ENCODE measurements at regions not wholly inside any gene's neighbourhood (a gene's known extent, or its start where the extent isn't known, plus 50 kb on each side); places are given as distances from the start of the nearest gene placed in this dataset.

DNA sequence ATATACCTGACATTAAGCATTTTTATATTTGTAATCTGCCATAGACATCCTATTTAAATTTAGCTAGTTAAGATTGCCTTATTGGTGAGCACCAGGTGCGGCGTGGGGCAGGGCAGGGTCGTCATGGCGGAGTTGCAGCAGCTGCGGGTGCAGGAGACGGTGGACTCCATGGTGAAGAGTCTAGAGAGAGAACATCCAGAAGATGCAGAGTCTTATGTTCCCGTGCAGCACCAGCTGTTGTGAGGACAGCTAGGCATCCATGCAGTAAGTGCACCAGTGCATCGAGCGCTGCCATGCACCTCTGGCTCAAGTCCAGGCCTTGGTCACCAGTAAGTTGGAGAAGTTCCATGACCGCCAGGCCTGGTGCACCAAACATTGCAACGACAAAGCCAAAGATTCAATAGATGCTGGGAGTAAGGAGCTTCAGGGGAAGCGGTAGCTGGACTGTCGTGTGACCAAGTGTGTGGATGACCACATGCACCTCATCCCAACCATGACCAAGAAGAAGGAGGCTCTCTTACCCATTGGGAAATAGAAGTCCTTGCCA lies 586.2 kb downstream of the CD109 start:
- DNase-seq (ENCODE audit: extremely low read depth in 1 of 4, low spot score in 3 of 4), result no peak
- intact Hi-C loops (cut with micrococcal nuclease), result no loop called here
- H3K4me3 ChIP-seq, result no peak overlapping the region
- H3K9me1 ChIP-seq (ENCODE audit: control insufficient read depth, insufficient read depth, low read length), result no peaks in the 10 kb centered on the region
- POLR2A ChIA-PET, result no interaction called here
- no peaks in the 10 kb centered on the region for H3K4me1 ChIP-seq (replicated peaks in 1 of 2; ENCODE audit: control insufficient read depth in 2 of 2, insufficient read depth in 2 of 2, low read length in 2 of 2)
- FAIRE-seq, result no peak
- no peaks in the 10 kb centered on the region for H3K9me3 ChIP-seq (replicated peaks; ENCODE audit: control insufficient read depth, insufficient read depth, low read depth, low read length)
- no peaks in the 10 kb centered on the region for H4K20me1 ChIP-seq (replicated peaks; ENCODE audit: control insufficient read depth, insufficient read depth, low read length)
- no peaks in the 10 kb centered on the region for H3K79me2 ChIP-seq (ENCODE audit: control insufficient read depth, insufficient read depth, low read length)
- no peak overlapping the region for H3K9ac ChIP-seq (ENCODE audit: insufficient read depth in 1 of 2, low read depth in 2 of 2, low read length in 2 of 2)
- no TSS peak for BruUV-seq (replicated peaks)
- WGBS (ENCODE audit: insufficient coverage, low coverage, missing lambda C conversion rate), result 1% methylated on average over 13 of the region's 13 CpGs
- no peaks in the 10 kb centered on the region for H3K27me3 ChIP-seq (ENCODE audit: control insufficient read depth in 2 of 2, insufficient read depth in 2 of 2, low read length in 2 of 2)
- no peak overlapping the region for H3K4me2 ChIP-seq (ENCODE audit: insufficient read depth, low read length)
- in situ Hi-C loops (cut with MboI), result no loop called here
- H3K36me3 ChIP-seq (ENCODE audit: control insufficient read depth, insufficient read depth, low read length), result no peaks in the 10 kb centered on the region
- CTCF ChIA-PET (ENCODE audit: low intra/inter-chr PET ratio), result no interaction called here
- no peak for ATAC-seq
- H3K27ac ChIP-seq (ENCODE audit: extremely low read depth, low read depth, low read length), result no peak overlapping the region
- no peak overlapping the region for H2AFZ ChIP-seq (ENCODE audit: low read depth, low read length)
- TF ChIP-seq ZNF165 (CRISPR knock-in tag; IDR thresholded peaks at IDR 0.05; ENCODE audit: borderline replicate concordance), result no peak
- no peak for TF ChIP-seq NCOA2 (IDR thresholded peaks at IDR 0.05; ENCODE audit: partially characterized antibody in 2 of 2)
- no peak for TF ChIP-seq KAT7 (CRISPR knock-in tag; IDR thresholded peaks at IDR 0.05; ENCODE audit: borderline replicate concordance)
- no peak for TF ChIP-seq TGIF2 (CRISPR knock-in tag; IDR thresholded peaks at IDR 0.05)
- TF ChIP-seq DMBX1 (CRISPR knock-in tag; IDR thresholded peaks at IDR 0.05; ENCODE audit: borderline replicate concordance), result no peak
- TF ChIP-seq PHF21A (IDR thresholded peaks at IDR 0.05; ENCODE audit: borderline replicate concordance, low read depth), result no peak
- TF ChIP-seq, protein P1, sequence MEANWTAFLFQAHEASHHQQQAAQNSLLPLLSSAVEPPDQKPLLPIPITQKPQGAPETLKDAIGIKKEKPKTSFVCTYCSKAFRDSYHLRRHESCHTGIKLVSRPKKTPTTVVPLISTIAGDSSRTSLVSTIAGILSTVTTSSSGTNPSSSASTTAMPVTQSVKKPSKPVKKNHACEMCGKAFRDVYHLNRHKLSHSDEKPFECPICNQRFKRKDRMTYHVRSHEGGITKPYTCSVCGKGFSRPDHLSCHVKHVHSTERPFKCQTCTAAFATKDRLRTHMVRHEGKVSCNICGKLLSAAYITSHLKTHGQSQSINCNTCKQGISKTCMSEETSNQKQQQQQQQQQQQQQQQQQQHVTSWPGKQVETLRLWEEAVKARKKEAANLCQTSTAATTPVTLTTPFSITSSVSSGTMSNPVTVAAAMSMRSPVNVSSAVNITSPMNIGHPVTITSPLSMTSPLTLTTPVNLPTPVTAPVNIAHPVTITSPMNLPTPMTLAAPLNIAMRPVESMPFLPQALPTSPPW (CRISPR knock-in tag; IDR thresholded peaks at IDR 0.05), result no peak
- TF ChIP-seq ZFP36 (IDR thresholded peaks at IDR 0.05; ENCODE audit: low read depth, low read length, partially characterized antibody), result no peak
- TF ChIP-seq, protein P2, sequence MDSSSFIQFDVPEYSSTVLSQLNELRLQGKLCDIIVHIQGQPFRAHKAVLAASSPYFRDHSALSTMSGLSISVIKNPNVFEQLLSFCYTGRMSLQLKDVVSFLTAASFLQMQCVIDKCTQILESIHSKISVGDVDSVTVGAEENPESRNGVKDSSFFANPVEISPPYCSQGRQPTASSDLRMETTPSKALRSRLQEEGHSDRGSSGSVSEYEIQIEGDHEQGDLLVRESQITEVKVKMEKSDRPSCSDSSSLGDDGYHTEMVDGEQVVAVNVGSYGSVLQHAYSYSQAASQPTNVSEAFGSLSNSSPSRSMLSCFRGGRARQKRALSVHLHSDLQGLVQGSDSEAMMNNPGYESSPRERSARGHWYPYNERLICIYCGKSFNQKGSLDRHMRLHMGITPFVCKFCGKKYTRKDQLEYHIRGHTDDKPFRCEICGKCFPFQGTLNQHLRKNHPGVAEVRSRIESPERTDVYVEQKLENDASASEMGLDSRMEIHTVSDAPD (CRISPR knock-in tag; IDR thresholded peaks at IDR 0.05), result no peak
- TF ChIP-seq, protein P3, sequence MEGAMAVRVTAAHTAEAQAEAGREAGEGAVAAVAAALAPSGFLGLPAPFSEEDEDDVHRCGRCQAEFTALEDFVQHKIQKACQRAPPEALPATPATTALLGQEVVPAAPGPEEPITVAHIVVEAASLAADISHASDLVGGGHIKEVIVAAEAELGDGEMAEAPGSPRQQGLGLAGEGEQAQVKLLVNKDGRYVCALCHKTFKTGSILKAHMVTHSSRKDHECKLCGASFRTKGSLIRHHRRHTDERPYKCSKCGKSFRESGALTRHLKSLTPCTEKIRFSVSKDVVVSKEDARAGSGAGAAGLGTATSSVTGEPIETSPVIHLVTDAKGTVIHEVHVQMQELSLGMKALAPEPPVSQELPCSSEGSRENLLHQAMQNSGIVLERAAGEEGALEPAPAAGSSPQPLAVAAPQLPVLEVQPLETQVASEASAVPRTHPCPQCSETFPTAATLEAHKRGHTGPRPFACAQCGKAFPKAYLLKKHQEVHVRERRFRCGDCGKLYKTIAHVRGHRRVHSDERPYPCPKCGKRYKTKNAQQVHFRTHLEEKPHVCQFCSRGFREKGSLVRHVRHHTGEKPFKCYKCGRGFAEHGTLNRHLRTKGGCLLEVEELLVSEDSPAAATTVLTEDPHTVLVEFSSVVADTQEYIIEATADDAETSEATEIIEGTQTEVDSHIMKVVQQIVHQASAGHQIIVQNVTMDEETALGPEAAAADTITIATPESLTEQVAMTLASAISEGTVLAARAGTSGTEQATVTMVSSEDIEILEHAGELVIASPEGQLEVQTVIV (CRISPR knock-in tag; IDR thresholded peaks at IDR 0.05; ENCODE audit: borderline replicate concordance), result no peak
- TF ChIP-seq EZH2 (IDR thresholded peaks at IDR 0.05; ENCODE audit: borderline replicate concordance, low read depth, low read length), result no peak
- TF ChIP-seq, protein P4, sequence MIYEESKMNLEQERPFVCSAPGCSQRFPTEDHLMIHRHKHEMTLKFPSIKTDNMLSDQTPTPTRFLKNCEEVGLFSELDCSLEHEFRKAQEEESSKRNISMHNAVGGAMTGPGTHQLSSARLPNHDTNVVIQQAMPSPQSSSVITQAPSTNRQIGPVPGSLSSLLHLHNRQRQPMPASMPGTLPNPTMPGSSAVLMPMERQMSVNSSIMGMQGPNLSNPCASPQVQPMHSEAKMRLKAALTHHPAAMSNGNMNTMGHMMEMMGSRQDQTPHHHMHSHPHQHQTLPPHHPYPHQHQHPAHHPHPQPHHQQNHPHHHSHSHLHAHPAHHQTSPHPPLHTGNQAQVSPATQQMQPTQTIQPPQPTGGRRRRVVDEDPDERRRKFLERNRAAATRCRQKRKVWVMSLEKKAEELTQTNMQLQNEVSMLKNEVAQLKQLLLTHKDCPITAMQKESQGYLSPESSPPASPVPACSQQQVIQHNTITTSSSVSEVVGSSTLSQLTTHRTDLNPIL (CRISPR knock-in tag; IDR thresholded peaks at IDR 0.05), result no peak
- TF ChIP-seq, protein P5, sequence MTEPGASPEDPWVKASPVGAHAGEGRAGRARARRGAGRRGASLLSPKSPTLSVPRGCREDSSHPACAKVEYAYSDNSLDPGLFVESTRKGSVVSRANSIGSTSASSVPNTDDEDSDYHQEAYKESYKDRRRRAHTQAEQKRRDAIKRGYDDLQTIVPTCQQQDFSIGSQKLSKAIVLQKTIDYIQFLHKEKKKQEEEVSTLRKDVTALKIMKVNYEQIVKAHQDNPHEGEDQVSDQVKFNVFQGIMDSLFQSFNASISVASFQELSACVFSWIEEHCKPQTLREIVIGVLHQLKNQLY (CRISPR knock-in tag; conservative IDR thresholded peaks at IDR 0.05), result no peak
- no peak for TF ChIP-seq ZNF143 (CRISPR knock-in tag; IDR thresholded peaks at IDR 0.05)

Data from K562 (cell line).